Keratinocyte (primary cell): ENCODE measurements at regions not wholly inside any gene's neighbourhood (a gene's known extent, or its start where the extent isn't known, plus 50 kb on each side); places are given as distances from the start of the nearest gene placed in this dataset.

ENCODE experiments used
- DNase-seq: peaks from one replicate; pipeline ENCODE4 v3.0.0-alpha.2; 2011; ENCODE audit warnings: low read depth, missing footprints, low spot score
- FAIRE-seq: peaks from 2 replicates; lab custom pipeline; 2011; peaks lifted over from hg19 to GRCh38; lab: Jason Lieb, UNC
- H2AFZ ChIP-seq: 2 replicates; pipeline ENCODE4 v1.6.0; 2012; ENCODE audit warnings: low read length, control low read depth, inconsistent platforms; ENCODE audit not compliant: control insufficient read depth
- H3K27ac ChIP-seq: 2 replicates; pipeline ENCODE4 v1.5.1; 2011; ENCODE audit warnings: low read length; ENCODE audit not compliant: control insufficient read depth, insufficient read depth
- H3K27me3 ChIP-seq: 3 replicates; pipeline ENCODE4 v1.6.0; 2011; ENCODE audit warnings: low read length; ENCODE audit not compliant: control insufficient read depth, insufficient read depth; ENCODE audit errors: extremely low read depth
- H3K36me3 ChIP-seq, 2 experiments: 2 replicates in 1 of 2; 3 replicates in 1 of 2; pipeline ENCODE4 v1.5.1; 2011; ENCODE audit warnings: low read length in 2 of 2, mild to moderate bottlenecking in 1 of 2; ENCODE audit not compliant: control insufficient read depth in 2 of 2, insufficient read depth in 2 of 2; ENCODE audit errors: extremely low read depth in 1 of 2
- H3K4me1 ChIP-seq: 3 replicates; pipeline ENCODE4 v1.5.1; 2011; ENCODE audit warnings: low read length; ENCODE audit not compliant: control insufficient read depth, insufficient read depth; ENCODE audit errors: extremely low read depth
- H3K4me2 ChIP-seq: 3 replicates; pipeline ENCODE4 v1.6.0; 2011; ENCODE audit warnings: low read depth, low read length; ENCODE audit not compliant: control insufficient read depth, insufficient read depth; ENCODE audit errors: extremely low read depth
- H3K4me3 ChIP-seq, 3 experiments: fragments of 200-600 bp in 1 of 3; sonication (generic) in 1 of 3; 2 replicates in 2 of 3; 3 replicates in 1 of 3; pipeline ENCODE4 v1.5.1; 2011 to 2016; ENCODE audit warnings: low read length in 3 of 3, mild to moderate bottlenecking in 3 of 3, control low read depth in 2 of 3, inconsistent platforms in 1 of 3, low read depth in 1 of 3, mixed read lengths in 1 of 3, mixed run types in 1 of 3, moderate library complexity in 1 of 3; ENCODE audit not compliant: control insufficient read depth in 2 of 3, insufficient read depth in 2 of 3; ENCODE audit errors: extremely low read depth in 1 of 3
- H3K79me2 ChIP-seq: 2 replicates; pipeline ENCODE4 v1.6.0; 2012; ENCODE audit warnings: low read length; ENCODE audit not compliant: control insufficient read depth, insufficient read depth
- H3K9ac ChIP-seq: 3 replicates; pipeline ENCODE4 v1.6.0; 2011; ENCODE audit warnings: low read length; ENCODE audit not compliant: control insufficient read depth, insufficient read depth; ENCODE audit errors: extremely low read depth
- H3K9me1 ChIP-seq: 3 replicates; pipeline ENCODE4 v1.6.0; 2011; ENCODE audit warnings: low read length; ENCODE audit not compliant: control insufficient read depth, insufficient read depth; ENCODE audit errors: extremely low read depth
- H3K9me3 ChIP-seq: 2 replicates; pipeline ENCODE4 v1.5.1; 2012; ENCODE audit warnings: low read depth, low read length; ENCODE audit not compliant: control insufficient read depth
- H4K20me1 ChIP-seq: 3 replicates; pipeline ENCODE4 v1.6.0; 2011; ENCODE audit warnings: low read length; ENCODE audit not compliant: control insufficient read depth, insufficient read depth; ENCODE audit errors: extremely low read depth
- CTCF ChIP-seq, 3 experiments: IDR thresholded peaks in 1 of 3; conservative IDR thresholded peaks in 1 of 3; optimal IDR thresholded peaks in 1 of 3; 2 replicates in 2 of 3; 3 replicates in 1 of 3; pipeline versions ENCODE3 to v1.5.1; 2011; ENCODE audit warnings: low read length in 3 of 3, mild to moderate bottlenecking in 3 of 3, moderate library complexity in 2 of 3, control low read depth in 1 of 3, inconsistent platforms in 1 of 3; ENCODE audit not compliant: insufficient read depth in 2 of 3; ENCODE audit errors: extremely low read depth in 1 of 3
- EZH2 ChIP-seq: IDR thresholded peaks from one replicate; pipeline ENCODE4 v1.6.1; 2012; ENCODE audit warnings: inconsistent platforms, mild to moderate bottlenecking, low read length, moderate library complexity
- dilution Hi-C: fragments of 300-500 bp; cut with MboI; formaldehyde crosslinking; loops from one replicate; pipeline ENCODE4 v1.7.0; 2020; ENCODE audit warnings: low sequenced_read_pairs; ENCODE audit not compliant: extremely low pct_ligation_motif_present

GRCh38 chr14:100979780-100980179 lies 76.3 kb upstream of the RTL1 start:
- FAIRE-seq: peak; percentile 60
- Histone ChIP-seq H3K4me3 (no peak overlapping the region), H3K9ac (no peak overlapping the region), H4K20me1 (no peaks in the 10 kb centered on the region), H3K9me1 (no peaks in the 10 kb centered on the region), H3K4me2 (no peak overlapping the region), H3K27ac (no peak overlapping the region), H3K36me3 (no peaks in the 10 kb centered on the region), H3K4me1 (peaks cover 4% of the 10 kb centered on the region), H3K27me3 (no peaks in the 10 kb centered on the region), H3K9me3 (no peaks in the 10 kb centered on the region), H2AFZ (no peak overlapping the region), H3K79me2 (no peaks in the 10 kb centered on the region)
- DNase-seq: no peak
- TF ChIP-seq CTCF (optimal IDR thresholded peaks at IDR 0.05 in 1 of 3, IDR thresholded peaks at IDR 0.05 in 1 of 3, conservative IDR thresholded peaks at IDR 0.05 in 1 of 3; ENCODE audit: extremely low read depth in 1 of 3, insufficient read depth in 2 of 3, low read length in 3 of 3): no peak
- dilution Hi-C loops: no loop called here

DNA sequence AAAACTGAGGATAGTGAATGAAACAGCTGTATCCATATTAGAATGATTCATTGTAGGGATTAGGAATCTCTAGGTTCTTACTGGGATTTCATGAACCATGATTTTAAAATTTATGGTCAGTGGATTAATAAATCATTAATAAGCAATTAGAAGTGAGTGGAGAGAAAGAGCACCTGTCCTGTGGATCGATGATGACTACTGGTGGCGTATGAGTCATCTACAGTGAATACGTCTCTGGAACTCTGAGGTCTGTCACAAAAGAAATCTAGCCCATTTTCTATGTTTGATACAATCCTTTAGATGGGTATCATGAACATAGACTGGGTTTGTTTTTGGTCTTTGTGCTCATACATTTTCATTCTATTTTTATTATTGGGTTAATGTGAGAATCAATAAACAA lies 77.3 kb upstream of the RTL1 start:
- dilution Hi-C loops: no loop called here
- FAIRE-seq (no peak), DNase-seq (no peak)
- Histone ChIP-seq H3K4me2 (no peak overlapping the region), H3K79me2 (no peaks in the 10 kb centered on the region), H3K36me3 (no peaks in the 10 kb centered on the region), H3K4me1 (peaks cover 4% of the 10 kb centered on the region), H4K20me1 (no peaks in the 10 kb centered on the region), H3K4me3 (no peak overlapping the region), H3K27ac (no peak overlapping the region), H3K9me1 (no peaks in the 10 kb centered on the region), H2AFZ (no peak overlapping the region), H3K27me3 (no peaks in the 10 kb centered on the region), H3K9me3 (no peaks in the 10 kb centered on the region), H3K9ac (no peak overlapping the region)
- TF ChIP-seq CTCF (optimal IDR thresholded peaks at IDR 0.05 in 1 of 3, IDR thresholded peaks at IDR 0.05 in 1 of 3, conservative IDR thresholded peaks at IDR 0.05 in 1 of 3; ENCODE audit: extremely low read depth in 1 of 3, insufficient read depth in 2 of 3, low read length in 3 of 3) (no peak), EZH2 (no peak)
